ENCODE measurements at regions not wholly inside any gene's neighbourhood (a gene's known extent, or its start where the extent isn't known, plus 50 kb on each side); places are given as distances from the start of the nearest gene placed in this dataset.

- TF ChIP-seq REST (IDR thresholded peaks at IDR 0.05; ENCODE audit: low read depth) (no peak), ATF3 (IDR thresholded peaks at IDR 0.05) (no peak), CTCF (IDR thresholded peaks at IDR 0.05 in 2 of 3, conservative IDR thresholded peaks at IDR 0.05 in 1 of 3; ENCODE audit: borderline replicate concordance in 1 of 3, insufficient read depth in 1 of 3, low read depth in 2 of 3, low read length in 2 of 3) (no peak), ZNF274 (IDR thresholded peaks at IDR 0.05; ENCODE audit: low read depth, low read length) (no peak), SP1 (IDR thresholded peaks at IDR 0.05; ENCODE audit: low read depth) (no peak), TCF7L2 (IDR thresholded peaks at IDR 0.05; ENCODE audit: borderline replicate concordance, extremely low read depth, insufficient read depth, insufficient read length) (no peak)
Observed at GRCh38 chr2:166764702-166765101, 123.6 kb upstream of the XIRP2 start.
